ENCODE measurements at regions not wholly inside any gene's neighbourhood (a gene's known extent, or its start where the extent isn't known, plus 50 kb on each side); places are given as distances from the start of the nearest gene placed in this dataset.

- TF ChIP-seq CTCF (IDR thresholded peaks at IDR 0.05; ENCODE audit: low read length): no peak
- TF ChIP-seq EZH2 (IDR thresholded peaks at IDR 0.05; ENCODE audit: borderline replicate concordance, low read length): no peak
These were observed 392.3 kb upstream of the ADGRL2 start for GRCh38 chr1:81408419-81408818.
